Panc1 (cell line): ENCODE measurements at regions not wholly inside any gene's neighbourhood (a gene's known extent, or its start where the extent isn't known, plus 50 kb on each side); places are given as distances from the start of the nearest gene placed in this dataset.

ENCODE experiments used
- CTCF ChIP-seq: fragments of 450-650 bp; IDR thresholded peaks from 2 replicates; pipeline ENCODE4 v1.5.1; 2017; ENCODE audit warnings: mild to moderate bottlenecking
- POLR2AphosphoS5 ChIP-seq: IDR thresholded peaks from 2 replicates; pipeline ENCODE4 v1.6.1; 2012; ENCODE audit warnings: mild to moderate bottlenecking, low read depth, low read length, moderate library complexity

DNA sequence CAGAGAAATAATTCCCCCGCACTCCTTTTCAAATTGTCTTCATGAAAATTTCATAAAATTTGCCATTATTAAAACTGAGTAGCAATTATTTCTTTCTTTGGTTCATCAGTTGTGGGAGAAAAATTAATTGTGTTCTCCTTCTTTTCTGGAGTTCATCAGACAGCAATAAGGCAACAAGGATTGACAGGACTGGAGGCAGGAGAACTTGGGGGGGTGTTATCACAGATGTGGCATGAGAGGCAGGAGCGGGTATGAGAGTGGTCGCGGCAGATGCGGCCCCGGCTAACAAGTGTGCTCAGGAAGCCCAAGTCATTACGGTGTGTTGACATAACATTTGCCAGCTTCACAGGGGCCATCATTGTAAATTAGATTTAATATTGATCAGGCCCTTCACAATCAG is 306.6 kb upstream of the TMPO start:
- TF ChIP-seq CTCF (no peak), POLR2AphosphoS5 (no peak)
